ENCODE measurements at regions not wholly inside any gene's neighbourhood (a gene's known extent, or its start where the extent isn't known, plus 50 kb on each side); places are given as distances from the start of the nearest gene placed in this dataset.

GRCh38 chr2:78109272-78109671, 587.1 kb upstream of the LRRTM4 start:
- no peaks in the 10 kb centered on the region for H3K79me2 ChIP-seq (ENCODE audit: control insufficient read depth, insufficient read depth, low read length)
- H4K20me1 ChIP-seq (ENCODE audit: control insufficient read depth, extremely low read depth, insufficient read depth, low read length): no peaks in the 10 kb centered on the region
- H3K9ac ChIP-seq (ENCODE audit: insufficient read depth, low read length): no peak overlapping the region
- TF ChIP-seq EZH2 (IDR thresholded peaks at IDR 0.05; ENCODE audit: low read length, missing control alignments) (no peak), CTCF (conservative IDR thresholded peaks at IDR 0.05 in 1 of 2, IDR thresholded peaks at IDR 0.05 in 1 of 2; ENCODE audit: low read depth in 1 of 2, low read length in 2 of 2) (no peak)
- H2AFZ ChIP-seq (ENCODE audit: low read length): no peak overlapping the region
- H3K27ac ChIP-seq (ENCODE audit: insufficient read depth, low read length): no peak overlapping the region
- no peak overlapping the region for H3K4me3 ChIP-seq (replicated peaks in 1 of 4; ENCODE audit: control extremely low read depth in 1 of 4, insufficient read depth in 1 of 4, low read depth in 3 of 4, low read length in 4 of 4)
- H3K36me3 ChIP-seq (ENCODE audit: control insufficient read depth, insufficient read depth, low read length): no peaks in the 10 kb centered on the region
- no peaks in the 10 kb centered on the region for H3K9me3 ChIP-seq (ENCODE audit: control insufficient read depth, insufficient read depth, low read depth, low read length)
- no peak overlapping the region for H3K4me2 ChIP-seq (ENCODE audit: extremely low read depth, insufficient read depth, low read length)
- no peaks in the 10 kb centered on the region for H3K27me3 ChIP-seq (ENCODE audit: control insufficient read depth, insufficient read depth, low read length)
- no peak for DNase-seq (ENCODE audit: low read depth in 2 of 2)
- no peaks in the 10 kb centered on the region for H3K4me1 ChIP-seq (ENCODE audit: control insufficient read depth, extremely low read depth, insufficient read depth, low read length)

DNA sequence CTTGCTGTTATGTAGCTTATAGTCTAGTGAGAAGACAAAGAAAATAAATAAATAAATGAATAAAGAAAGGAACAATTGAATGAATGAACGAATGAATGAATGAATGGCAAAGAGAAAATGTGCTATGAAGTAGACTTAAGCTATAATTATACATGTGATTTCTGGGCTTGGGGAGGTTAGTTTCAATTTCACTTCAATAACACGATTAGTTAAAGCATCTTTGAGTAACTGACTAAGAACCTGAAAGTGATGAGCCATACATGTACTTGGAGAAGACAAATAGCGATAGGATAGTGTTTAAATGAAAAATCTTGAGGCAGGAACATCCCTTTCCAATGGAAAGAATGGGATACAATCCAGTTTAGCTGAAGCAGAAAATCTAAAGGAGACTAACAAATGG, 593.1 kb upstream of the LRRTM4 start:
- no peak overlapping the region for H3K9ac ChIP-seq (ENCODE audit: insufficient read depth, low read length)

GRCh38 chr2:78118037-78118436, 595.9 kb upstream of the LRRTM4 start:
- no peak for DNase-seq (ENCODE audit: low read depth in 2 of 2)
- H3K4me2 ChIP-seq (ENCODE audit: extremely low read depth, insufficient read depth, low read length): no peak overlapping the region
- H4K20me1 ChIP-seq (ENCODE audit: control insufficient read depth, extremely low read depth, insufficient read depth, low read length): no peaks in the 10 kb centered on the region
- no peaks in the 10 kb centered on the region for H3K9me3 ChIP-seq (ENCODE audit: control insufficient read depth, insufficient read depth, low read depth, low read length)
- H3K79me2 ChIP-seq (ENCODE audit: control insufficient read depth, insufficient read depth, low read length): no peaks in the 10 kb centered on the region
- H3K4me3 ChIP-seq (replicated peaks in 1 of 4; ENCODE audit: control extremely low read depth in 1 of 4, insufficient read depth in 1 of 4, low read depth in 3 of 4, low read length in 4 of 4): no peak overlapping the region
- H3K4me1 ChIP-seq (ENCODE audit: control insufficient read depth, extremely low read depth, insufficient read depth, low read length): no peaks in the 10 kb centered on the region
- no peaks in the 10 kb centered on the region for H3K36me3 ChIP-seq (ENCODE audit: control insufficient read depth, insufficient read depth, low read length)
- H3K27ac ChIP-seq (ENCODE audit: insufficient read depth, low read length): no peak overlapping the region
- H3K9ac ChIP-seq (ENCODE audit: insufficient read depth, low read length): no peak overlapping the region
- H3K27me3 ChIP-seq (ENCODE audit: control insufficient read depth, insufficient read depth, low read length): no peaks in the 10 kb centered on the region
- H2AFZ ChIP-seq (ENCODE audit: low read length): no peak overlapping the region
- TF ChIP-seq CTCF (conservative IDR thresholded peaks at IDR 0.05 in 1 of 2, IDR thresholded peaks at IDR 0.05 in 1 of 2; ENCODE audit: low read depth in 1 of 2, low read length in 2 of 2) (no peak), EZH2 (IDR thresholded peaks at IDR 0.05; ENCODE audit: low read length, missing control alignments) (no peak)

More for the DNA sequence above, 593.1 kb upstream of the LRRTM4 start:
- Histone ChIP-seq H2AFZ (ENCODE audit: low read length) (no peak overlapping the region), H3K36me3 (ENCODE audit: control insufficient read depth, insufficient read depth, low read length) (no peaks in the 10 kb centered on the region), H4K20me1 (ENCODE audit: control insufficient read depth, extremely low read depth, insufficient read depth, low read length) (no peaks in the 10 kb centered on the region), H3K9me3 (ENCODE audit: control insufficient read depth, insufficient read depth, low read depth, low read length) (no peaks in the 10 kb centered on the region), H3K4me3 (replicated peaks in 1 of 4; ENCODE audit: control extremely low read depth in 1 of 4, insufficient read depth in 1 of 4, low read depth in 3 of 4, low read length in 4 of 4) (no peak overlapping the region), H3K27me3 (ENCODE audit: control insufficient read depth, insufficient read depth, low read length) (no peaks in the 10 kb centered on the region), H3K4me2 (ENCODE audit: extremely low read depth, insufficient read depth, low read length) (no peak overlapping the region), H3K4me1 (ENCODE audit: control insufficient read depth, extremely low read depth, insufficient read depth, low read length) (no peaks in the 10 kb centered on the region), H3K79me2 (ENCODE audit: control insufficient read depth, insufficient read depth, low read length) (no peaks in the 10 kb centered on the region), H3K27ac (ENCODE audit: insufficient read depth, low read length) (no peak overlapping the region)
- TF ChIP-seq CTCF (conservative IDR thresholded peaks at IDR 0.05 in 1 of 2, IDR thresholded peaks at IDR 0.05 in 1 of 2; ENCODE audit: low read depth in 1 of 2, low read length in 2 of 2): no peak
- TF ChIP-seq EZH2 (IDR thresholded peaks at IDR 0.05; ENCODE audit: low read length, missing control alignments): no peak
- DNase-seq (ENCODE audit: low read depth in 2 of 2): no peak
